Ovary (tissue), 7 donors: ENCODE measurements at regions not wholly inside any gene's neighbourhood (a gene's known extent, or its start where the extent isn't known, plus 50 kb on each side); places are given as distances from the start of the nearest gene placed in this dataset.
"Not testable (repeated sequence)": the region's sequence is repeated elsewhere in the genome, so short reads cannot be mapped to it uniquely, and the experiment has no call there.

Experiments
- DNase-seq, 5 donors: peaks; one replicate each; pipeline ENCODE4 v3.0.0-alpha.2; 2019 to 2020
- H3K27ac ChIP-seq, 2 donors: fragments of 200-600 bp; one replicate each; pipeline versions ENCODE4 v1.5.1 to v1.8.0; 2019 to 2022
- H3K27me3 ChIP-seq: fragments of 200-600 bp; one replicate; pipeline ENCODE4 v1.8.0; 2022
- H3K36me3 ChIP-seq: fragments of 200-600 bp; sonication (generic); one replicate; pipeline ENCODE4 v1.5.1; 2019
- H3K4me1 ChIP-seq: one replicate; pipeline ENCODE4 v1.8.1; 2013; ENCODE audit warnings: mild to moderate bottlenecking, moderate library complexity; ENCODE audit not compliant: insufficient read depth
- H3K4me3 ChIP-seq: fragments of 200-600 bp; sonication (generic); one replicate; pipeline ENCODE4 v1.5.1; 2017
- H3K9me3 ChIP-seq, 2 donors: fragments of 200-600 bp in 1 of 2; sonication (generic) in 1 of 2; one replicate each; pipeline versions ENCODE4 v1.5.1 to v1.8.1; 2013 to 2019; ENCODE audit warnings: mild to moderate bottlenecking in 1 of 2, moderate library complexity in 1 of 2
- CTCF ChIP-seq, 3 donors: fragments of 450-650 bp in 2 of 3; fragments of 200-600 bp in 1 of 3; IDR thresholded peaks; one replicate each; pipeline versions ENCODE4 v1.5.1 to v1.8.0; 2016 to 2022; ENCODE audit warnings: antibody characterized with exemption in 3 of 3, mild to moderate bottlenecking in 1 of 3
- EP300 ChIP-seq: sonication (generic); formaldehyde crosslinking; IDR thresholded peaks from one replicate; pipeline ENCODE4 v1.6.1; 2017; ENCODE audit warnings: antibody characterized with exemption
- POLR2A ChIP-seq: fragments of 450-650 bp; IDR thresholded peaks from one replicate; pipeline ENCODE4 v1.6.1; 2017; ENCODE audit warnings: antibody characterized with exemption, mild to moderate bottlenecking, moderate library complexity
- WGBS, 3 donors: extraction: QIAGEN DNeasy Blood & Tissue Kit in 1 of 3; methylation state at CpG; one replicate each; pipeline versions ENCODE4 v1.1.5 to v1.1.7; 2013 to 2017; 5-methylcytosine and 5-hydroxymethylcytosine counted together
- intact Hi-C, 4 donors: fragments of 100-400 bp; cut with DNase I; formaldehyde crosslinking; loops; one replicate each; pipeline versions ENCODE4 v1.11.0 to v1.15.1; 2022 to 2023
- donor health status: DM: no; HTN: no; CAD: no; lungs with moderate emphysema.
- donor health status: DM: no; HTN: no; CAD: no.
- donor health status: Bipolar disorder and iron deficiency.
- donor health status: DM: no; HTN: no; CAD: no.
- donor health status: DM: yes; HTN: yes; CAD: no.

GRCh38 chr6:119764927-119765681, 415.5 kb upstream of the MAN1A1 start:
- Histone ChIP-seq H3K9me3 (no peaks in the 10 kb centered on the region), H3K36me3 (no peaks in the 10 kb centered on the region), H3K27me3 (no peaks in the 10 kb centered on the region), H3K4me3 (no peak overlapping the region), H3K4me1 (no peaks in the 10 kb centered on the region), H3K27ac (no peak overlapping the region)
- no peak for DNase-seq
- intact Hi-C loops, result no loop called here
- TF ChIP-seq EP300 (no peak), CTCF (IDR thresholded peaks at IDR 0.05) (no peak), POLR2A (no peak)
- 85 to 88% (median 86%) methylated on average over 7 of the region's 7 CpGs for WGBS, 3 donors

GRCh38 chr6:119760046-119760445, 410.5 kb upstream of the MAN1A1 start:
- Histone ChIP-seq H3K9me3 (no peaks in the 10 kb centered on the region), H3K36me3 (no peaks in the 10 kb centered on the region), H3K4me1 (no peaks in the 10 kb centered on the region), H3K4me3 (no peak overlapping the region), H3K27ac (no peak overlapping the region), H3K27me3 (no peaks in the 10 kb centered on the region)
- no peak for TF ChIP-seq EP300
- no peak for TF ChIP-seq CTCF (IDR thresholded peaks at IDR 0.05)
- intact Hi-C loops, result no loop called here
- 74 to 83% (median 77%) methylated on average over 1 of the region's 1 CpG for WGBS, 3 donors
- DNase-seq, result no peak

GRCh38 chr6:119758385-119758784, 408.8 kb upstream of the MAN1A1 start:
- DNase-seq, result no peak
- H3K4me3 ChIP-seq, result no peak overlapping the region
- WGBS, 3 donors, result 69 to 86% (median 76%) methylated on average over 3 of the region's 3 CpGs
- no peaks in the 10 kb centered on the region for H3K27me3 ChIP-seq
- H3K9me3 ChIP-seq, result no peaks in the 10 kb centered on the region
- no peaks in the 10 kb centered on the region for H3K36me3 ChIP-seq
- intact Hi-C loops, result no loop called here
- H3K27ac ChIP-seq, result no peak overlapping the region
- no peaks in the 10 kb centered on the region for H3K4me1 ChIP-seq
- TF ChIP-seq EP300, result no peak

GRCh38 chr6:119757467-119757866, 407.9 kb upstream of the MAN1A1 start:
- Histone ChIP-seq H3K9me3 (no peaks in the 10 kb centered on the region), H3K4me1 (no peaks in the 10 kb centered on the region), H3K4me3 (no peak overlapping the region), H3K27me3 (no peaks in the 10 kb centered on the region), H3K27ac (no peak overlapping the region), H3K36me3 (no peaks in the 10 kb centered on the region)
- no peak for TF ChIP-seq POLR2A
- no peak for TF ChIP-seq EP300
- no peak for TF ChIP-seq CTCF (IDR thresholded peaks at IDR 0.05)
- intact Hi-C loops, result no loop called here
- no peak for DNase-seq
- 76 to 82% (median 82%) methylated on average over 2 of the region's 2 CpGs for WGBS, 3 donors

GRCh38 chr6:119749335-119749734, 399.8 kb upstream of the MAN1A1 start:
- Histone ChIP-seq H3K9me3 (no peaks in the 10 kb centered on the region), H3K4me3 (no peak overlapping the region), H3K36me3 (no peaks in the 10 kb centered on the region), H3K27ac (no peak overlapping the region), H3K4me1 (no peaks in the 10 kb centered on the region), H3K27me3 (no peaks in the 10 kb centered on the region)
- WGBS, 3 donors, result 65 to 77% (median 74%) methylated on average over 4 of the region's 4 CpGs
- no peak for DNase-seq
- intact Hi-C loops, result no loop called here
- TF ChIP-seq EP300, result no peak
- no peak for TF ChIP-seq CTCF (IDR thresholded peaks at IDR 0.05)
- TF ChIP-seq POLR2A, result no peak

- intact Hi-C loops, H3K4me1 ChIP-seq, H3K9me3 ChIP-seq, H3K27me3 ChIP-seq, DNase-seq, H3K4me3 ChIP-seq, H3K36me3 ChIP-seq, H3K27ac ChIP-seq: not testable (repeated sequence)
- 78 to 88% (median 82%) methylated on average over 3 of the region's 3 CpGs for WGBS, 3 donors
Observed at GRCh38 chr6:119748535-119748934, 399.0 kb upstream of the MAN1A1 start.
